ENCODE measurements at regions not wholly inside any gene's neighbourhood (a gene's known extent, or its start where the extent isn't known, plus 50 kb on each side); places are given as distances from the start of the nearest gene placed in this dataset.

GRCh38 chr4:57331959-57332358, 221.8 kb upstream of the IGFBP7 start:
- no peak for TF ChIP-seq MYC (IDR thresholded peaks at IDR 0.05; ENCODE audit: low read depth, low read length)
- TF ChIP-seq, protein P1, sequence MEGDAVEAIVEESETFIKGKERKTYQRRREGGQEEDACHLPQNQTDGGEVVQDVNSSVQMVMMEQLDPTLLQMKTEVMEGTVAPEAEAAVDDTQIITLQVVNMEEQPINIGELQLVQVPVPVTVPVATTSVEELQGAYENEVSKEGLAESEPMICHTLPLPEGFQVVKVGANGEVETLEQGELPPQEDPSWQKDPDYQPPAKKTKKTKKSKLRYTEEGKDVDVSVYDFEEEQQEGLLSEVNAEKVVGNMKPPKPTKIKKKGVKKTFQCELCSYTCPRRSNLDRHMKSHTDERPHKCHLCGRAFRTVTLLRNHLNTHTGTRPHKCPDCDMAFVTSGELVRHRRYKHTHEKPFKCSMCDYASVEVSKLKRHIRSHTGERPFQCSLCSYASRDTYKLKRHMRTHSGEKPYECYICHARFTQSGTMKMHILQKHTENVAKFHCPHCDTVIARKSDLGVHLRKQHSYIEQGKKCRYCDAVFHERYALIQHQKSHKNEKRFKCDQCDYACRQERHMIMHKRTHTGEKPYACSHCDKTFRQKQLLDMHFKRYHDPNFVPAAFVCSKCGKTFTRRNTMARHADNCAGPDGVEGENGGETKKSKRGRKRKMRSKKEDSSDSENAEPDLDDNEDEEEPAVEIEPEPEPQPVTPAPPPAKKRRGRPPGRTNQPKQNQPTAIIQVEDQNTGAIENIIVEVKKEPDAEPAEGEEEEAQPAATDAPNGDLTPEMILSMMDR (IDR thresholded peaks at IDR 0.05; ENCODE audit: extremely low read depth in 1 of 2, insufficient read depth in 1 of 2, low read depth in 1 of 2, low read length in 2 of 2) = no peak

Data from endothelial cell of umbilical vein (primary cell).